NCI-H2227 (cell line): ENCODE measurements at regions not wholly inside any gene's neighbourhood (a gene's known extent, or its start where the extent isn't known, plus 50 kb on each side); places are given as distances from the start of the nearest gene placed in this dataset.
"Not testable (repeated sequence)": the region's sequence is repeated elsewhere in the genome, so short reads cannot be mapped to it uniquely, and the experiment has no call there.

Experiments
- DNase-seq: peaks from one replicate; lab custom pipeline; 2025; ENCODE audit not compliant: unreplicated experiment; lab: John Stamatoyannopoulos, UW

DNA sequence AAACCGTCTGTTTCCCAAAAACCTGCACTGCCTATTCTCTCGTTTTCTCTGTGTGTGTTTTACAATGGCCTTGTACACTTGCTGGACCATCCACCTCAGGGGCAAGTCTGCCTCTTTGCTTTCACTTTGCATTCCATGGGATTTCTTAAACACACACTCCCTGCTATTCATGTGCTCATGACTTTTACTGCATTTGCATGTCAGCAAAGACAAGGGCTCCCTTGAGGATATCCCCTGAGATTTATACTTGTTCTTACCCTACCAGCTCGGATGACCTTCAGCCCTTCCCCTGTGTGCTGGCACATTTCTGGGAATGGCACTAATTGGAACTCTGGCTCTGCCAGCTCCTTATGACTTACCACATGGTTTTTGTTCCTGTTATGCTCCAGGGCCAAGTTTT, 386.9 kb downstream of the AMY1C start:
- DNase-seq, result no peak

DNA sequence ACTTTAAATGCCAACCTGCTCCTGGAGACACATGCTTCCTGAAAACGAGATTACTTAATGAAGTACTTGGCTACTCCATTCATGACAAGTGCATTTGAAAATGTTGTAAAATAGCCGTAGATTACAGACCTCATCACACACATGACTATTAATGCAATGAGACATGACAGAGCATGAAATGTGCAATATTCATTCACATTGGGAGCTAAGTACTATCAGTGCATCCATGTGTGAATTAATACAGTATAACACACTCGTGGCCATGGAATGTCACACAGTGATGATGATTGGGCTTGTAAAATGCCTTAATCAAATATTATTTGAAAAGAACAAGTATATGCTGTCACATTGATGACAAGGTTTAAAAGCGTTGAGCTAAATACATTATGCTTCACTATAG, 407.0 kb downstream of the AMY1C start:
- DNase-seq, result no peak

DNA sequence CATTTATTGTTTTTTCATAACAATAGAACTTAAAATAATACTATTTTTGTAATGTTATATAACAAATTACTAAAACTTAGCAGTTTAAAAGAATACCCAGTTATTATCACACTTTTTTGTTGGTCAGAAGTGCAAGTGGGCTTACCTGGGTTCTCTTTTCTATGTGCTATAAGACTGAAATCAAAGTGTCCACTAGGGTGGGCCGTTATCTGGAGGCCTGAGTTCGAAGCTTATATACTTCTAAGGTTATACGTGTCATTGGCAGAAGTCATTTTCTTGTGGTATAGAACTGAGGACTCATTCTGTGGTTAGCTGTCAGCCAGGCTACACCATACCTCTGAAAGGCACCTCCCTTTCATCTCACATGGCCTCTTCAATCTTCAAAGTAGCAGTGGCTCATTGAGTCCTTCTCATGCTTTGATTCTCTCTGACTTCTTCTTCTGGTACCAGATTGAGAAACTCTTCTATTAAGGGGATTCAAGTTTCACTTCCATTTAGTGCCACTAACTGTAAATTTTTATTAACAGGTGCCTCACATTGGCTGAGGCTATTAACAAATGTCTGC, 414.3 kb downstream of the AMY1C start:
- DNase-seq, result no peak

DNA sequence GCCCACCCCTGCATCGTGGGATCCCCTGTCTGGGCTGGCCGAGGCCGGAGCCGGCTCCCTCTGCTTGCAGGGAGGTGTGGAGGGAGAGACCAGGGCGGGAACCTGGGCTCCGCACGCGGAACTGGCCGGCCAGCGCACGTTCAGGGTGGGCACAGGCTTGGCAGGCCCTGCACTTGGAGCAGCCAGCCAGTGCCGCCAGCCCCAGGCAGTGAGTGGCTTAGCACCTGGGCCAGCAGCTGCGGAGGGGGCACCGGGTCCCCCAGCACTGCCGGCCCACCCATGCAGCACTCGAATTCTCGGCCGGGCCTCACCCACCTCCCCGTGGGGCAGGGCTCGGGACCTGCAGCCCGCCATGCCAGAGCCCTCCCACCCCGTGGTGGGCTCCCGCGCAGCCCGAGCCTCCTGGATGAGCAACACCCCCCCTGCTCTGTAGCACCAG, 422.6 kb downstream of the AMY1C start:
- no peak for DNase-seq

DNA sequence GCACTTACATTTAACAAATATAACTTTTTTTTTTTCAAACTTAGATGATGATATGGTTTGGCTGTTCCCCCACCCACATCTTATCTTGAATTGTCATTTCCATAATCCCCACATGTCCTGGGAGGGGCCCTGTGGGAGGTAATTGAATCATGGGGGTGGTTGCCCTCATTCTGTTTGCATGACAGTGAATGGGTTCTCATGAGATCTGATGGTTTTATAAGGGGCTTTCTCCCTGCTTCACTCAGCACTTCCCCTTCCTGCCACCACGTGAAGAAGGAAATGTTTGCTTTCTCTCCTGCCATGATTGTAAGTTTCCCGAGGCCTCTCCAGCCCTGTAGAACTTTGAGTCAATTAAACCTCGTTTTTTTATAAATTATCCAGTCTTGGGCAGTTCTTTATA, 432.6 kb downstream of the AMY1C start:
- no peak for DNase-seq

DNA sequence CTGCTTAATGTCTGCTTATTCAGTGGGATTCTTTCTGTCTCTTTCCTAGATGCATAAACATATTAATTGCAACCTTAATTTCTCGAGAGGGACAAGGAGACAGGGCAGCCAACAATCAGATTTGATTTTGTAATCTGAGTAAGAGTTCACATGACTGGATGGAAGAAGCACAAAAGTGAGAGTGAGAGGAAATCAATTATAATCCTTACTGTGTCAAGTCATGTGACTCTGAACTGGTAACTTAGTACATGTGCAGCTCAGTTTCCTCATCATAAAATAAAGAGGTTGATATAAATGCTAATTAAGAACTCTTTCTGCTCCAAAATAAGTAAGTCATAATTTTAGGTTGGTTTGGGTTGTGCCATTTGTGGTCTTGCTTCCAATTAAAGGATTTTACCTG, 439.5 kb downstream of the AMY1C start:
- DNase-seq, result no peak

DNA sequence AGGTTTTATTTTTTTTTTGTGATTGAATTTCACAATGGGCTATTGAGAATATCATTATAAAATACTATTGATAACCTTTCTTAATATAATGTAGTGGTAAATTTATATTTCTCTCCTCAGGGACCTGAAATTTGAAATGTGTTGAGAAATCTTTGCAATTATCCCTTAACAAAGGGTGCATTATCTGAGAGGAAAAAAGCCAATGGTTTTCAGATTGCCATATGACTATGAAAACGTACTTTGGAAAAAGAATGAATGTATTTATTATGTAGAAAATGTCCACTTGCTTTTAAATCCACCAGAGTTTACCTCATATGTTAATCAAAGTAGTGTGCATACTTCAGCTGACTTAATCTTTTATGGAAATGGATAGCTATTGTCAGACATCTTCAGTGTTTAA, 441.1 kb downstream of the AMY1C start:
- no peak for DNase-seq

DNA sequence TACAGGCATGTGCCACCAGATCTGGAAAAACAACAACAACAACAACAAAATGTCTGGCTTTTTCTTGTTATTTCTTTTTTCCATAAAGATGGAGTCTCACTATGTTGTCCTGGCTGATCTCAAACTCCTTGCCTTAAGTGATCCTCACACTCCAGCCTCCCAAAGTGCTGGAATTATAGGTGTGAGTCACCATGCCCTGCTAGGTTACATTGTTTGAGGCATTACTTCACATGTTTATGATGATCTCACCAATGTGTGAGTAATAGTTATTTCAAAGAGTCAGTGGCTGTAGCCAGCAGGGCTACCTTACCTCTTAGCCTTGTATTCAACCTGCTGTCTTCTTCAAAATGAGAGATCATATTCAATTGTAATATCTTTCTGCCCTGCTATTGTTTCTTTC, 445.7 kb downstream of the AMY1C start:
- DNase-seq, result no peak

DNA sequence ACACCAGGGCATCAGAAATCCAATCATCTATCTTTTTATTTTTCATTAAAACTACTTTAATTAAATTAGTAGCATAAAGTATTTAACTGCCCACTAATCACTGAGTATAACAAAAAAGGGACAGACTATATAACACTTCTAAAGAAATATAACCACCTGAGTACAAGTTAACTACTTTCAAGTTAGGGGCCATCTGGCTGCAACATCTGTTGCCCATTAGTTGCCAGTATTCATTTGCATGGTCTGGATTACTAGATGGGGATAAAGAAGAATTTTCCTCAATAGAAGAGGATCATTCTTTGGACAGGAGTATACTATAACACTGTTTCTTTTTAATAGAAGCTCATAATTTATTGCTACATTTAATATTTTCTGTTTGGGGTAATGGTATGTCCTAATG, 446.4 kb downstream of the AMY1C start:
- no peak for DNase-seq

DNA sequence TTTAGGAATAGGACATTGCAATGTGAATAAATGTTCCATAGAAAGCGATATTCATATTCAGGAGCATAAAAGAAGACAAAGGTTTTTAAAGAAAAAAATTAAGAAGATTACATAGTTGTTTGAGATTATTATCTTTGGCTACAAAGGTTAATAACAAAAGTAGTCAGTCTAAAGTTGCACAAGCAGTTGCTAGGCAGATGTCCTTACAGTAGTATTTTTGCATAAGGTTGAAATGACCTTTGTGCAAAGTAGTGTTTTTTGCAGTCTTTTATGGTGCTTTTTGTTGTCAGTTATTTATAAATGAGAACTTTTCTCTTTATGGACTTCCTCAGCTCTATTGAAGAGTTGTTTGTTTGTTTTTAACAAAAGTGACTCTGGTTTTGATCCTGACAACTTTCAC, 447.8 kb downstream of the AMY1C start:
- no peak for DNase-seq

DNA sequence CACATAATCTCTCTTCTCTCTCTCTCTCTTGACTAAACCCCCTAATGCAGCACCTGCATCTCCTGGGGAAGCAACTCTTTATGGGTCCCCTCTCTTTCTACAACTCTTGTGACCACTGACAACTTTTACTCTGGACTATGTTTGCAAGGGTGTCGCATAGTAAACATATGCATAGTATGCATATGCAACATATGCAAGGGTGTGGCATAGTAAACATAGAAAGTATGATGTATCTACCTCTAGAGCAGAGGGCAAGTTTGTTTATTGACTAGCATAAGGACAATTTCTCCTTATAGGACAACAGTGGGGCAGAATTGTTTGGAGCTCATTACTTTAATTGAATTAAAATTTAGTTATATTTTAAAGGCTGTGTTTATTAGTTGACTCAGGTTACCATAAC, 462.5 kb downstream of the AMY1C start:
- DNase-seq, result no peak

DNA sequence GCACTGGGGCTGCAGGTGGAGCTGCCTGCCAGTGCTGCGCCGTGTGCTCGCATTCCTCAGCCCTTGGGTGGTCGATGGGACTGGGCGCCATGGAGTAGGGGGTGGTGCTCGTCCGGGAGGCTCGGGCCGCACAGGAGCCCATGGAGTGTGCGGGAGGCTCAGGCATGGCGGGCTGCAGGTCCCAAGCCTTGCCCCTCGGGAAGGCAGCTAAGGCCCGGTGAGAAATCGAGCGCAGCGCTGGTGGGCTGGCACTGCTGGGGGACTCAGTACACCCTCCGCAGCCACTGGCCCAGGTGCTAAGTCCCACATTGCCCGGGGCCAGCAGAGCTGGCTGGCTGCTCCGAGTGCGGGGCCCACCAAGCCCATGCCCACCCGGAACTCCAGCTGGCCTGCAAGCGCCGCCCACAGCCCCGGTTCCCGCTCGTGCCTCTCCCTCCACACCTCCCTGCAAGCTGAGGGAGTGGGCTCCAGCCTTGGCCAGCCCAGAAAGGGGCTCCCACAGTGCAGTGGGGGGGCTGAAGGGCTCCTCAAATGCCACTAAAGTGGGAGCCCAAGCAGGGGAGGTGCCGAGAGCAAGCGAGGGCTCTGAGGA, 467.8 kb downstream of the AMY1C start:
- not testable (repeated sequence) for DNase-seq

DNA sequence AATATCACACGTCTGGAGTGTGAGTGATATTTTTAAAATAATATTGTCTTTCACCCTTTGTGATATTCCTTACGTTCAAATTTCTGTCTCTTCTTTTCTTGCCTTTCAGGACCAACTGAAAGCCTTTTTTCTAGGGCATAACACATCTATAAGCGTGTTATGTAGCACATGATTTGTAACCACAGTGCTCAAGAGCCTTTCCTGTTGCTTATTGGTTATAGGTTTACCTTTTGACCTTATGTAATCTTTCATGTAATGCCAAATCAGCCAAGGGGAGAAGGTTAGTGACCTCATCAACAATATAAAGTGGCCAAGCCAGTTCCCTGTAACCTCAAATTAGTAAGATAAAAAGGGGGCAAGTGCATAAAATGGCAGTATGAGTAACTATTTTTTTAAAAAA, 480.2 kb downstream of the AMY1C start:
- no peak for DNase-seq

DNA sequence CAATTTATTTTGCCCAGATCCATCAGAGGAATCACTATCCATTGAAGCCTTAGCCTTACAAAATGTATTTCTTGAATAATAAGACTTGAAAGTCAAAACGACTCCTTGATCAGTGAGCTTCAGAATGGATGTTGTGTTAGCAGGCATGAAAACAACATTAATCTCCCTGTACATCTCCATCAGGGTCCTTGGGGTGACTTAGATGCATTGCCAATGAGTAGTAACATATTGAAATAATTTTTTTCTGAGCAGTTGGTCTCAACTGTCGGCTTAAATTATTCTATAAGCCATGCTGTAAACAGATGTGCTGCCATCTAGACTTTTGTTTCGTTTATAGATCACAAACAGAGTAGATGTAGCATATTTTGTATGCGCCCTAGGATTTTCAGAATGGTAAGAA, 482.0 kb downstream of the AMY1C start:
- no peak for DNase-seq

DNA sequence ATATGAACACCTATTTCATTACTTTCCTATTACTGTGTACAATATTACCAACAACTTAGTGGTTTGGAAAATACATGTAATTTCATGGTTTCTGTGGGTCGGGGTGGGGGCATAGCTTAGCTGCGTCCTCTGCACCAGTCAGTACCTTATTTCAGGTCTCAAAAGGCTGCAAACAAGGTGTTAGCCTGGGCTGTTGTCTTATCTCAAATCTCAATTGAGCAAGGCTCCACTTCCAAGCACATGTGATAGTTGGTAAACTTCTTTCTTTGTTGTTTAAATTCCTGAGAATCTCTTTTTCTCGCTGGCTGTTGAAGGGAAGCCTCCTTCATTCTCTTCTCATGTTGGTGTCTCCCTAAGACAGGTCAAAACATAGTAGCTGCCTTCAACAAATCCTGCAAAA, 485.4 kb downstream of the AMY1C start:
- DNase-seq, result no peak

DNA sequence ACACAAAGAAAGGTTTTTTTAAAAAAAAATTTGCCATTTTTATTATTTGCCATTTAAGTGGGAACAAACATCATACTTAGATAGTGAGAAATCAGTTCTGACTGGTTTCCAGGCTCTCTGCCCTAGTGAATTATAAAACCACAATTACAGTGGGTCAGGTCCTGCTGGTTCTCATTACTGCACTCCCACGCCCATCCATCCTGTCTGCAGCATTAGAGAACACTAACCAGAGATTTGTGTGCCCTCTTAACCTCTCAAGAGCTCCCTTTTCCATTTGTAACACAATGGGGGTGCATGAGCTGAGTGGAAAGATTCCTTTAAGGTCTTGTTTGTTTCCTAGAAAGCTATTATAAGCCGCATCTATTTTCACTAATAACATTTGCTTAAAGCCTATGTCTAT, 489.3 kb downstream of the AMY1C start:
- no peak for DNase-seq

DNA sequence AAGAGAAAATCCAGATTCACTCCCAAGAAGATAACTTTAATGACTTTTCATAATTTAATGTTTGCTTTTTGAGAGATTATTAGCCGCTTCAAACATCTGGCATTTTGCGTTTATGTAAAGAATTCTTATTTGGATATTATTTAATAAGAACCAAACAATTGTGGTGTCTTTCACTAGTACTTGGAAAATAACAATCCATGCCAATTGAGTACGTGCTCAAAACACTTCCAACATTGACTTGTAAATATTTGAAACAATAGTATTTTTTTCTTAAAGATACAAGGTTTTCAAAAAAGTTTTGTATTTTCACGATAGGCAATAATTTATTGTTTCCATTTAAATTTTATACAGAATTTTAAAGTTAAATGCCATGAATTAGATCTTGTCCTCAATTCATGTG, 498.7 kb downstream of the AMY1C start:
- DNase-seq, result no peak

DNA sequence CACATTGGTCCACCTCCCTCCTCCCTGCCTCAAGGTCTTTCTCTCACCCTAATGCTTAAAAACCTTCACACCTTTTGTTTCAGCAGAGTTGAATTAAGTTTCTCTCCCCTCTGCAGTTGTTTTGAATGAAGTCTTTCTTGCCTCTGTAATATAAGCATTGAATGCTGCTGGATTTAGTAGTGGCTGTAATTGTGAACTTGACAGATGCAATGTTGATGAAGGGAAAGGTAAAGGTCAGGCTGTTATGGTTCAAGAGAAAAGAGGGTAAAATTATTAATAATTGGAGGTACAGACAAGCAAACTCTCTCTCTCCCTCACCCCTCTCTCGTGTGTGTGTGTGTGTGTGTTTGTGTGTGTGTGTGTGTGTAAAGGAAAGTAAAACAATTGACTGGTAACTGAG, 509.8 kb downstream of the AMY1C start:
- no peak for DNase-seq

DNA sequence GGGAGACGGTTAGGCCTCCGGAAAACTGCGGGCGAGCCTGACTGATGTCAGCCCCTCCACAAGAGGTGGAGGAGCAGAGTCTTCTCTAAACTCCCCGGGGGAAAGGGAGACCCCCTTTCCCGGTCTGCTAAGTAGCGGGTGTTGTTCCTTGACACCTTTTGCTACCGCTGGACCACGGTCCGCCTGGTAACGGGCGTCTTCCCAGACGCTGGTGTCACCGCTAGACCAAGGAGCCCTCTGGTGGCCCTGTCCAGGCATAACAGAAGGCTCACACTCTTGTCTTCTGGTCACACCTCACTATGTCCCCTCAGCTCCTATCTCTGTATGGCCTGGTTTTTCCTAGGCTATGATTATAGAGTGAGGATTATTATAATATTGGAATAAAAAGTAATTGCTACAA, 513.4 kb downstream of the AMY1C start:
- DNase-seq, result not testable (repeated sequence)

DNA sequence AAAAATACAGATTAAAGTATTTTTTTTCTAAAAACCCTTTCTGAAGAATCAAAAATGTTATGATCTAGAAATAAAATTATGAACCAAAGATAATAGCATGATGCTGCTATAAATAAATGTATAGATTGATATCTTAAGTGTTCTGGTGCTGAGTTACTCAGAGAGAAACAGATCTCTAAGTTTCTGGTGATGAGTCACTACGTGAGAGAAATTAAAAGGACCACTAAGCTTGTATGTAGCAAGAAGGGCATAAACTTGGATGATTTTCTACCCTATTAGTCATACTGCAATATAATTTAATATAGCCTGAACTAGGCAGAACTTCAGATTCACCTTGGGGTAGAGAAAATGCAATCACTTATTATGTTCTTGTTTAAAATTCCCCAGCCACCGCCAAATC, 514.8 kb downstream of the AMY1C start:
- DNase-seq, result no peak

DNA sequence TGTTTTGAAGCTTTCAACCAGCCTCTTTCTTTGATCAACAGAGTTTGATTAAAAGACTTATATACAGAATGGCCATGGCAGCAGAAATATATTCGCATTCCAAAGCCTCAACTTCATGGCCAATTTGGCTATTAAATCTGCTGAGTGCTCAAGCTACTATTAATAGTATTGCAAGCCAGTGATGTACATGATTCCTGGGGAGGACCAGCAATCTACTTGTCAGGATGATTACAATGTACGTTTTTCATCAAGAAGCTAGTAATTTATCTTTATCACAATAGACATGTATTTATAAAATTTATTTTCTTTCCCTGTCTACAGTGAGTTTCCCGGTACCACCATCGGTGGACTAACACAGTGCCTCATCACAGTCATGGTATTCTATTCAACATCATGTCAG, 515.5 kb downstream of the AMY1C start:
- no peak for DNase-seq

DNA sequence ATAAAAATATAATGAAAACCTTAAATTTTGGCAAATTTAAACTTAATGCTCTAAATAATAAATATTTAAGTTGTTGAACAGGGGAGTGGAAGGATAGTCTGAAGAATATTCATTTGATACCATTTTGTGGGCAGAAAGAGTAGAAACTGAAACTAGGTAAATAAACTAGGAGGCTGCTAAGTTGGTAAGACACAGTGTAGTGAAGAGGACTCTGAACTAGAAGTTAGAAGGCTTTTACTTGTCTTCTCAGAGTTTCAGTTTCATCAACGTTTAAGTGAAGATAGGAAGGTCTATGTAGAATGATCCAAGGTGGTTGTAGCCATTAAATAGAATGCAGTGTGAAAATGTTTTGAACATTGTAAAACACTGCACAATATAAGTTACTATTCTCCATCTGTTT, 516.9 kb downstream of the AMY1C start:
- DNase-seq, result no peak

DNA sequence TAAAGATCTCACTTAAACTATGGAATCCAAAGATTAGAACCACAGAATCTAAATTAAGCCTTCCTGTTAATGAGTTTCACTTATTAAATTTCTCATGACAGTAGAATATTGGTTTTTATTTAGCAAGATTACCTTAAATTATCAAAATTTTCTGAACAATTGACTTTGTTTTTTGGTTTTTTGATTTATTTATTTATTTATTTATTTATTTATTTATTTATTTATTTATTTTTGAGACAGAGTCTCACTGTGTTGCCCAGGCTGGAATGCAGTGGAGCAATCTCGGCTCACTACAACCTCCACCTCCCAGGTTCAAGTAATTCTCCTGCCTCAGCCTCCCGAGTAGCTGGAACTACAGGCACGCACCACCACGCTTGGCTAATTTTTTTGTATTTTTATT, 538.6 kb downstream of the AMY1C start:
- not testable (repeated sequence) for DNase-seq
